K562 (cell line): ENCODE measurements at regions not wholly inside any gene's neighbourhood (a gene's known extent, or its start where the extent isn't known, plus 50 kb on each side); places are given as distances from the start of the nearest gene placed in this dataset.

ENCODE experiments used
- EZH2 ChIP-seq: IDR thresholded peaks from 2 replicates; pipeline ENCODE4 v1.6.1; 2012; ENCODE audit warnings: low read depth, mild to moderate bottlenecking, inconsistent platforms, low read length, borderline replicate concordance
- ILK ChIP-seq: fragments of 450-650 bp; IDR thresholded peaks from 2 replicates; pipeline ENCODE4 v1.6.1; 2016; ENCODE audit warnings: missing genetic modification characterization, low read depth, mild to moderate bottlenecking, missing compliant biosample characterization, moderate library complexity, borderline replicate concordance
- KLF10 ChIP-seq: fragments of 250-450 bp; sonication (Bioruptor Pico); IDR thresholded peaks from 2 replicates; pipeline ENCODE4 v1.6.1; 2021; ENCODE audit warnings: matching md5 sums
- POLR2AphosphoS5 ChIP-seq: IDR thresholded peaks from 2 replicates; pipeline ENCODE4 v1.6.1; 2011; ENCODE audit warnings: mild to moderate bottlenecking, low read depth, low read length, moderate library complexity; ENCODE audit not compliant: control insufficient read depth, insufficient read depth
- RAD21 ChIP-seq, 2 experiments: fragments of 250-450 bp in 1 of 2; fragments of 450-650 bp in 1 of 2; sonication (Bioruptor Pico) in 1 of 2; formaldehyde crosslinking in 1 of 2; IDR thresholded peaks in 1 of 2; conservative IDR thresholded peaks in 1 of 2; 2 replicates each; pipeline versions ENCODE4 v1.4.0 to v1.8.0; 2020 to 2022; ENCODE audit warnings: mild to moderate bottlenecking in 2 of 2, moderate library complexity in 1 of 2
- SIN3A ChIP-seq, 2 experiments: fragments of 150-350 bp in 1 of 2; IDR thresholded peaks; 2 replicates each; pipeline ENCODE4 v1.6.1; 2011 to 2016; ENCODE audit warnings: borderline replicate concordance in 2 of 2, low read depth in 2 of 2, low read length in 2 of 2, mild to moderate bottlenecking in 2 of 2, moderate library complexity in 2 of 2; ENCODE audit not compliant: control insufficient read depth in 1 of 2
- SMARCB1 ChIP-seq: IDR thresholded peaks from 2 replicates; pipeline ENCODE4 v1.6.1; 2011; ENCODE audit warnings: improper control_type of control experiment, low read depth; ENCODE audit not compliant: insufficient read length
- YY1 ChIP-seq, 3 experiments: IDR thresholded peaks; 2 replicates each; pipeline ENCODE4 v1.6.1; 2011; ENCODE audit warnings: low read length in 2 of 3, mild to moderate bottlenecking in 2 of 3, moderate library complexity in 2 of 3, borderline replicate concordance in 1 of 3, control low read depth in 1 of 3, low read depth in 1 of 3; ENCODE audit not compliant: insufficient read depth in 3 of 3, insufficient replicate concordance in 2 of 3, control insufficient read depth in 1 of 3, insufficient read length in 1 of 3; ENCODE audit errors: extremely low read depth in 1 of 3
- ZFP36 ChIP-seq: fragments of 150-350 bp; IDR thresholded peaks from 2 replicates; pipeline ENCODE4 v1.6.1; 2018; ENCODE audit warnings: low read length, low read depth; ENCODE audit not compliant: partially characterized antibody
- ZNF121 ChIP-seq: sonication (generic); formaldehyde crosslinking; conservative IDR thresholded peaks from 2 replicates; pipeline ENCODE4 v1.8.0; 2022; ENCODE audit warnings: missing genetic modification reagents
- ZNF384 ChIP-seq: IDR thresholded peaks from 2 replicates; pipeline ENCODE4 v1.6.1; 2012; ENCODE audit warnings: low read depth, low read length, improper control_type of control experiment

DNA sequence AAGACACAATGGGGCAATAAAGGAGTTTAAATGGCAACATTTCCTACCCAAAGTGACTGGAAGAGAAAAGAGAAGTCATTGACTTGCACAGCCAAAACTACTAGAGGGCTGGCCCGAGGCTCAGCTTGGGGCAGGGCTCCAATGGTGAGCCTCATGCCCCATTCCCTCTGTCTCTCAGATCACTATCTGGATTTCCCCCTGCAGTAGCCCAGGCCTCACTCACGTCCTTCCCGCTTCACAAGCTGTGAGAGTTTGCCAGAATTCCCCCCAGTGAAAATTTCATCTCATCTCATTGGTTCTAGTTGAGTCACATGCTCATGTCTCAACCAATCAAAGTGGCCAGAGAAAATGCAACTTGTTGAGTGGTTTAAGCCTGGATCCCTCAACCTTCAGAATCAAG lies 181.3 kb downstream of the WDR11 start:
- TF ChIP-seq ZNF121 (CRISPR knock-in tag) = no peak
- TF ChIP-seq SIN3A (IDR thresholded peaks at IDR 0.05; ENCODE audit: borderline replicate concordance in 2 of 2, control insufficient read depth in 1 of 2, low read depth in 2 of 2, low read length in 2 of 2) = no peak
- TF ChIP-seq ZNF384 = no peak
- TF ChIP-seq KLF10 (CRISPR knock-in tag) = no peak
- TF ChIP-seq SMARCB1 = no peak
- no peak for TF ChIP-seq YY1 (IDR thresholded peaks at IDR 0.05; ENCODE audit: borderline replicate concordance in 1 of 3, control insufficient read depth in 1 of 3, extremely low read depth in 1 of 3, insufficient read depth in 3 of 3, insufficient read length in 1 of 3, insufficient replicate concordance in 2 of 3, low read depth in 1 of 3, low read length in 2 of 3)
- no peak for TF ChIP-seq ILK (tag)
- TF ChIP-seq POLR2AphosphoS5 = no peak
- no peak for TF ChIP-seq RAD21 (CRISPR knock-in tag; conservative IDR thresholded peaks at IDR 0.05 in 1 of 2, IDR thresholded peaks at IDR 0.05 in 1 of 2)
- TF ChIP-seq EZH2 = no peak
- no peak for TF ChIP-seq ZFP36
